ENCODE measurements at regions not wholly inside any gene's neighbourhood (a gene's known extent, or its start where the extent isn't known, plus 50 kb on each side); places are given as distances from the start of the nearest gene placed in this dataset.
"Not testable (repeated sequence)": the region's sequence is repeated elsewhere in the genome, so short reads cannot be mapped to it uniquely, and the experiment has no call there.

- no peak for DNase-seq
Observed at GRCh38 chr3:106327696-106328025, 458.8 kb upstream of the CBLB start.

GRCh38 chr3:106328224-106328623 is 459.4 kb upstream of the CBLB start:
- no peak for DNase-seq

GRCh38 chr3:106329521-106329920 is 460.7 kb upstream of the CBLB start:
- DNase-seq: no peak

GRCh38 chr3:106331636-106332035 is 462.8 kb upstream of the CBLB start:
- DNase-seq: no peak

- no peak for DNase-seq
Observed at GRCh38 chr3:106332129-106332528, 463.3 kb upstream of the CBLB start.

- peak; percentile 59 to 60 for DNase-seq
Observed at GRCh38 chr3:106332884-106333283, 464.1 kb upstream of the CBLB start.

GRCh38 chr3:106333911-106334618 is 465.3 kb upstream of the CBLB start:
- peak; percentile 59 to 60 for DNase-seq

- DNase-seq: no peak
Observed at GRCh38 chr3:106336619-106337018, 467.8 kb upstream of the CBLB start.

GRCh38 chr3:106337116-106337515 is 468.3 kb upstream of the CBLB start:
- DNase-seq: no peak

- no peak for DNase-seq
Observed at GRCh38 chr3:106338582-106339214, 469.9 kb upstream of the CBLB start.

- no peak for DNase-seq
Observed at GRCh38 chr3:106339551-106339950, 470.7 kb upstream of the CBLB start.

- no peak for DNase-seq
Observed at GRCh38 chr3:106341087-106341486, 472.3 kb upstream of the CBLB start.

GRCh38 chr3:106341586-106342162 is 472.9 kb upstream of the CBLB start:
- no peak for DNase-seq

- no peak for DNase-seq
Observed at GRCh38 chr3:106342386-106342785, 473.6 kb upstream of the CBLB start.

- no peak for DNase-seq
Observed at GRCh38 chr3:106343811-106344210, 475.0 kb upstream of the CBLB start.

- DNase-seq: no peak
Observed at GRCh38 chr3:106345353-106346027, 476.7 kb upstream of the CBLB start.

GRCh38 chr3:106347350-106347749 is 478.5 kb upstream of the CBLB start:
- no peak for DNase-seq

- no peak for DNase-seq
Observed at GRCh38 chr3:106348139-106348690, 479.4 kb upstream of the CBLB start.

GRCh38 chr3:106349191-106349881 is 480.5 kb upstream of the CBLB start:
- DNase-seq: no peak

GRCh38 chr3:106355873-106356272 is 487.1 kb upstream of the CBLB start:
- DNase-seq: no peak

- DNase-seq: no peak
Observed at GRCh38 chr3:106359692-106360091, 490.9 kb upstream of the CBLB start.

GRCh38 chr3:106360901-106361300 is 492.1 kb upstream of the CBLB start:
- DNase-seq: not testable (repeated sequence)

- no peak for DNase-seq
Observed at GRCh38 chr3:106364477-106364876, 495.7 kb upstream of the CBLB start.

Data from stimulated activated CD4-positive, alpha-beta T cell treated with anti-CD3 and anti-CD28 coated beads, Interleukin-2, amount 100 ng/mL, for 24 hours (primary cell).